HG03135 (cell line): ENCODE measurements at regions not wholly inside any gene's neighbourhood (a gene's known extent, or its start where the extent isn't known, plus 50 kb on each side); places are given as distances from the start of the nearest gene placed in this dataset.
"Not testable (repeated sequence)": the region's sequence is repeated elsewhere in the genome, so short reads cannot be mapped to it uniquely, and the experiment has no call there.

Source experiments
- ATAC-seq: cut with Tn5 transposase; IDR thresholded peaks from one replicate; pipeline ENCODE4 v1.9.1; 2021; ENCODE audit warnings: mild to moderate bottlenecking, moderate library complexity; ENCODE audit not compliant: unreplicated experiment

GRCh38 chr7:49438281-49438680 is 335.2 kb upstream of the VWC2 start:
- no peak for ATAC-seq

DNA sequence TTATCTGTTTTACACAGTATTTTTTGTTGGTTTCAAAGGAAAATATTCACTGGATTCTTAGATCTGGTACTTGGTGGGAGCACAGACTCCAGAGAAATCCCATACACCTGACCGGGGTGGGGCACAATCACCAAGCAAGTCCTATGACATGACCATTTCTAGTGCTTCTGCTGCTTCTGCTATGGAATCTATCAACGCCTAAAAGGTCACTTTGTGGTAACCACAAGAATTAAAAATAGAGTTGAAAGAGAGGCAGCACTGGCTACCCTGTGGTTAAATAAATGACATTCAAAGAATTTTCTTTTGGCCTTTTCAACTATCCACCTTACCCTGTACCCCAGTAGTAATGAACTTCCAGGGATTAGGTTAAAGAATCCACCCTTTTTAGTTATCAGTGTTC is 329.9 kb upstream of the VWC2 start:
- no peak for ATAC-seq

GRCh38 chr7:49453486-49453885 is 320.0 kb upstream of the VWC2 start:
- no peak for ATAC-seq

DNA sequence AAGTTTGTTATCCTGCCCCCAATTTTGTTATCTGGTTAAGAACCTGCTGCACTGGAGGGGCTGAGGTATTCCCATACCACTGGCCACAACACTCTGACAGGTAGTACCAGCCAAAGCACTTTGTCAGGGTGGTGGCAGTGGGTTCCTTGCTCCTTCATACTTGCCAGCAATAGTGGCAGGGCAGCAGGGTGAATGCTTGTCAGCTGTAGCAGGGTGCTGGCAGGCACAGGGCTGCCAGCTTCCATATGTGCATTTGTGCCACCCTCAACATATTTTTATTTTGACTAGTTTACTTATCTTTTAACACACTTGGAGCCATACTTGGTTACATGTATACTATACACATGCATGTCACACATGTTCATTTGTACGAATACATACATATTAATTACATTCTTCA is 294.0 kb upstream of the VWC2 start:
- ATAC-seq, result no peak

DNA sequence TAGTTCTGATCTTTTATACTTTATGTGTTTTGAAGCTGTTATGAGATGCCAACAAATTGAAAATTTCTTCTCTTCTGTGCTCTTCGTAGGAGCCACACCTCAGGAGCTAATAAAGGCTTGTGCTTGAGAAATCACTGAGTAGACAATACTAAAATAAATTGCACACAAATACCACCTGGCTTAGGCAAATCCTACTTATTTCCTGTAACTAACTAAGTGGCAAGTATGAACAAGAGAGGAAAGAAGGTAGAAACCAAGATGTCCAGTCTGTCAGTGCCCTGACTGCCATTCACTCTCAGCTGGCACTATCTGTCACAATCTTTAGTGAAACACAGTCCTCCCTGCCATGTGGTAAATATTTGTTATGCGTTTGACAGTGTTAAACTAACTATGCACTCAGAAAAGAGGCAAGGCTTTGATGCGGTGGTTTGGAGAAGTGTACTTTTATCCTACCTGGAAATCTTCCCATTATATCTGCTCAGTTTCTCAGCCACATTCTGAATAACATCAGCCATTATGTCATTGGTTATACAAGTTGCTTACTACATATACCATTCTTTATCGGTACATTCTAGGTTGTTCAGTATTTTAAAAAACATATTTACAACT is 293.4 kb upstream of the VWC2 start:
- no peak for ATAC-seq

DNA sequence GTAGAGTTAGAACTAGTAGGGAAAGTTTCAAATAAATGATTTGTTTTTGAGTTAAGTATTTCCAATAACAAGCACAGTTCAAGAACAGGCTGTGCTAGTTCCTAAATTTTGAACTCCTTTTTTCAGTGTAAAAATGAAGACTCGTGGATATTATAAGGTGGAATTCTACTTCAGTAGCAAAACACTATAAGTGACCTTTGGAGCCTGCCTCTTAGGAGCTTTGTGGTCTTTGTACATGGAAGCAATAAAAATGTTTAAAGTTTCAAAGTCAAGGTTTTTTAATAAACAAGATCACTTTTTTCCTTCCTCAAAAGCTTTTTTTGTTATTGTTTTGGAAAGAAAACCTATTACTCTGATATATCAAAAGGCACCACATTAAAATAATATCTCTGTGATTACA is 292.4 kb upstream of the VWC2 start:
- no peak for ATAC-seq

- no peak for ATAC-seq
Observed at GRCh38 chr7:49483142-49483541, 290.3 kb upstream of the VWC2 start.

DNA sequence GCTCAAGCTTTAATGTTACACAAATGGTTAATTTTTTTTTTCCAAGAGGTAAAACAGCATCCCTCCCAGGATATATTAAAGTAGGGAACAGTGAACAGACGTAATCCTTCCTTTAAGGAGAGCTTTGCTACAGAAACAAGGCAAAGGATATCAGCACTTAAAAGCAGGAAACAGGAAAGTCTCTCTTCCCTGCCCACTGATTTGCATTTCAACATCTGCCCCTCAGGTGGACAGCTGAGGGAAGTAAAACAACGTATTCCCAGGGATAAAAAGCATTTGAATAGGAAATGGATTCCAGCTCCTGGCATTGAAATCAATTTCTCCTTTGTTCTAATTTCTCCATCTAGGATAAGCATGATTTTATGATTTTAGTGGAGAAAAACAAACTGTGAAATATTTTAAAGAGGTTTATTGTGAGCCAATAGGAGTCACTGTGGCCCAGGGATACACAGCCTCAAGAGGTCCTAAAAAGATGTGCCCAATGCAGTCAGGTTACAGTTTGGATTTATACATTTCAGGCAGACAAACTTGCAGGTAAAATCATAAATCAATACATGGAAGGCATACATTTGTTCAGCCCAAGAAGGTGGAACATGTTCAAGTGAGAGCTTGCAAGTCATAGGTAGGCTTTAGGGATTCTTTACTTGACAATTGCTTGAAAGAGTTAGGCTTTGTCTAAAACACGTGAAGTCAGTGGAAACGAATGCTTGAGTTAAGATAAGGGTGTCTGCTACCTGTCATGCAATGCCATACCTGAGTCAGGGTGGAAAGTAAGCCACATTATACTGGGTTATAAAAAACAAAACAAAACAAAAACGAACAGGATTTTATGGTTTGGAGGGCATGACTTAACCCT is 286.2 kb upstream of the VWC2 start:
- no peak for ATAC-seq

DNA sequence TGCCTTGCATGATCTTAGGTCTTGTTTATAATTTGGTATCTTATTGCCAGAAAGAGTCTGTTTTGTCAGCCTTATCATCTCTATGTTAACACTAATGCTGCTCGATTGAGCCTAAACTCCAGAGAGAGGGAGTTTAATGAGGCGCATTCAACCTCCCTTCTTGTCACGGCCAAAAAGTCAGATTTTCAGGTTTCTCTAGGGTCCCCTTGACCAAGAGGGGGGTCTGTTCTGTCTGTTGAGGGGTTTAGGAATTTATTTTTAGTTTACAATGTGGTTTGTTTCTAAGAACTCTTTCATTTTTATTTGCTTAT is 285.7 kb upstream of the VWC2 start:
- ATAC-seq, result no peak

GRCh38 chr7:49488573-49488972 is 284.9 kb upstream of the VWC2 start:
- no peak for ATAC-seq

DNA sequence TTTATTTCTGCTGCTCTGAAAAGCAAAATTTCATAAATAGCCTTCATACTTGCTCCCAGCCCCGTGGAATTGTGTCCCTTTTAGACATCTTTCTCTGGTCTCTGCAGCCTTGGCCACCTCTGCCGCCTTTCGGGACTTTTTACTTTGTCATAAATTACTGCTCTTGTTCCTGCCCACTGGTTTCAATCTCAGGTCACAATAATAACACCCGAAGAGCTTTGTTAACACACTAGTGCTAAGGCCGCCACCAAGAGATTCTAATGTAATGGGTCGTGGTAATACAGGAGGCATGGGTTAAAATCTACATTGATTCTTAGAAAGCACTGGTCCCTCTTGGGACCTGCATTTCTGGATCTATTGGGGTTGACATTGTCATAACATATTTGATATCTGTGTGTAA is 276.0 kb upstream of the VWC2 start:
- ATAC-seq, result no peak

GRCh38 chr7:49500741-49501140 is 272.7 kb upstream of the VWC2 start:
- no peak for ATAC-seq

DNA sequence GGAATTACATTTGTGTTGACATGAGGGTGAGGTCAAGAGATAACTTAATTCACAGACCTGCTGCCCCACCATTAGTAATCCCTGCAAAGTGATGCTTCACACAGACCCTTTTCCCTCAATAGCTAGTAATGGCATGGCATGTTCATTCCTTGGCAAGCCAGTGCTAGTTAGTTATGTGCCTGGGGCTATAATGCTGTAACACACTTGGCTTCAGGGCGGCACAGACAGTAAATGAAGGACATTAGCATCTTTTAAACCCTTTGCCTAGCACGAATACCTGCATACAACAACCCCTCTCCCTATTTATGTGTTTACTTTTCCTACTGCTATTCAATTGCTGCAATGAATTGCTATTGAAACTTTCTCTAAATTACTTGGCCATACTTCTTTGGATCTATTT is 266.2 kb upstream of the VWC2 start:
- ATAC-seq, result not testable (repeated sequence)

DNA sequence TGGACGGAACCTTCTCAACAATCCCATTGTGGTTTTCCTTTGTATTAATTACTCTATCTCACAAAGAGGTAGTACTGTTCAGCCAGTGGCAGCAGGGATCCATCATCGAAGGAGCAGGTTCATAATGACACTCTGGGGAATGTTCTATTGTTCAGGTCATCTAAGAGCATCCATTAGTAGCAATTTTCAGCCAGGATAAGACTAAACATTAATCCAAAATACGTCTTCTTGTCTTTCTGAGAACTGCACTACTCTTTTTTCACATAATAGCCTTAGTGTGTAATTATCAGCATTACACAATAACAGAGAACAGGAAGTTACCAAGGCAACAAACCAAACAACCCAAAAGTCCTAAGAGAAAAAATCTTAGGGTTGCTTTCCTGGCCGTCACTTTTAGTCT is 259.5 kb upstream of the VWC2 start:
- no peak for ATAC-seq

GRCh38 chr7:49520951-49521350 is 252.5 kb upstream of the VWC2 start:
- ATAC-seq, result no peak

GRCh38 chr7:49522111-49522510 is 251.3 kb upstream of the VWC2 start:
- no peak for ATAC-seq

GRCh38 chr7:49523870-49524269 is 249.6 kb upstream of the VWC2 start:
- no peak for ATAC-seq

GRCh38 chr7:49527182-49527581 is 246.3 kb upstream of the VWC2 start:
- ATAC-seq, result no peak

GRCh38 chr7:49530481-49530880 is 243.0 kb upstream of the VWC2 start:
- ATAC-seq, result no peak

DNA sequence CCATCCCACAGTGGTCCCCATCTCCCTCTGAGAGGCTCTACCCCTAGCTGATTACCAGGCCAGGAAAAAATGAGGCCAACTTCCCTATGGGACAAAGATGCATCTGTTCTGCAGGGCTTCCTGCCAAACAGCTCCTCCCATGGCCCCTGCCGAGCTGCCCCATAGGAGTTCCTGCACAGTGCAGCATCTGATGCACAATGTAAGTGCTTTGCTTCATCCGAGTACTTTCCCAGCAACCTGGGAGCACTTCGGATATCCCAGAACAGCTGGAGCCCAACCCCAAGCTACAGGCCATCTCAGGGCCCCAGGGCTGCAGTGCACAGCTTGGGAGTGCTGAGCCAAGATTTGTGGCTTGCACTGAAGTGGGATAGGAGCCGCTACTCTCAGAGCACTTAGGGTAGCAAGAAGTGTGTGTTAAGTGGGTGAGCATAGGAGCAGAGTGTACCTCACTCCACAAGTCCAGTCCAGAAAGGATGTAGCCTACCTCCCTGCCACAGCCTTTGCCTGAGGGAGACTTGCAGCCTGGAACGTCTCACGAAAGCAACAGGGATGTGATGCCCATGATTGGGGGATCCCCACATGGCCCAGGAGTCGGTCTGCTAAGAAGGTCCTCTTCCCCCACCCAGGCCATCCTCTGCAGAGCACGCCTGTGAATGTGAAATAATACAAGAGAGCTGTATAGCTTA is 209.6 kb upstream of the VWC2 start:
- ATAC-seq, result no peak

DNA sequence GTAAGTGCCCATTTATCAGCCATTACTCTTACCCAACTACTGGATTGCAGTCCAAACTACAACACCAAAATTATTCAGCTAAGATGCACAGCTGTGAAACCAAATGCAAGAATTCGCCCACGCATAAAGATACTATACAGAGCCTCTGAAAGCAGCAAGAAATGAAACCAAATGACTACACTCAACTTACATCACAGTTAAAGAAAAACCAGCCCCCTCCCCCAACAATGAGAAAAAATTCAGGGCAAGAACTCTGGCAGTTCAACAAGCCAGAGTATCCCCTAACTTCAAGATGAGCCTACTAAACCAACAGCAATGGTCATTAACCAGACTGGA is 209.1 kb upstream of the VWC2 start:
- peak; percentile 67 for ATAC-seq

- ATAC-seq, result no peak
Observed at GRCh38 chr7:49577576-49577975, 195.9 kb upstream of the VWC2 start.
